ENCODE measurements at regions not wholly inside any gene's neighbourhood (a gene's known extent, or its start where the extent isn't known, plus 50 kb on each side); places are given as distances from the start of the nearest gene placed in this dataset.

DNA sequence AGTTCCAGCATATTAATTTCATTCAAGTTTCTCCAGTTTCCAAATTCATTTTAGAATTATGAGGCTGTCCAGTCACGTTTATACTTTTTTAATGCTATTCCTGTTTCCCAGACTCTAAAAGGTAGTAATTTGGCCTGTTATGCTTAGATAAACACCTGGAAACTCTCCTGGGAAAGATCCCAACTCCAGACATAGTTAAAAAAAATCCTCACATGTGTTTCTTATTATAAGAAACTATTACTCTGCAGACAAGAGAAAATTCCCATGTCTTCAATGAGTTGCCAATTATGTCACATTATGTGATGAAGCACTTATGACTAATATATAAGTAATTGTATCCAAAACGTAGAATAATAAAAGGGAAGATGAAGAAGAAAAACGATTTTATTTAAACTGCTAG lies 137.1 kb upstream of the TMC3 start:
- no peak for TF ChIP-seq CTCF (IDR thresholded peaks at IDR 0.05; ENCODE audit: borderline replicate concordance, extremely low read depth, low read length, poor library complexity, severe bottlenecking)
- TF ChIP-seq EZH2 (IDR thresholded peaks at IDR 0.05; ENCODE audit: borderline replicate concordance, low read depth, low read length, severe bottlenecking), result no peak

Data from DND-41 (cell line).